PC-3 (cell line): ENCODE measurements at regions not wholly inside any gene's neighbourhood (a gene's known extent, or its start where the extent isn't known, plus 50 kb on each side); places are given as distances from the start of the nearest gene placed in this dataset.
"Not testable (repeated sequence)": the region's sequence is repeated elsewhere in the genome, so short reads cannot be mapped to it uniquely, and the experiment has no call there.

Experiments used
- ATAC-seq: fragments of 200-7000 bp; cut with Tn5 transposase; 2 replicates; pipeline ENCODE4 v1.9.1; 2020; ENCODE audit warnings: mild to moderate bottlenecking, moderate library complexity
- BruUV-seq: library from RNA; stranded (reverse); fragments of 400-500 nt; replicated peaks from 2 replicates; lab custom pipeline; 2021; lab: Mats Ljungman, UMichigan
- CTCF ChIA-PET: fragments of 300-600 bp; sonication (Branson Sonifier 250); formaldehyde crosslinking; loops from one replicate; lab custom pipeline; 2022; ENCODE audit warnings: antibody characterized with exemption; lab: Charles Lee
- POLR2A ChIA-PET: fragments of 300-600 bp; sonication (Branson Sonifier 250); formaldehyde crosslinking; loops from one replicate; lab custom pipeline; 2022; ENCODE audit warnings: antibody characterized with exemption; ENCODE audit not compliant: unreplicated experiment; lab: Charles Lee
- DNase-seq: peaks from one replicate; pipeline ENCODE4 v3.0.0-alpha.2; 2015
- H2AFZ ChIP-seq: fragments of 300-600 bp; sonication (generic); 2 replicates; pipeline ENCODE4 v1.6.0; 2016; ENCODE audit warnings: antibody characterized with exemption, low read length
- H3F3A ChIP-seq: fragments of 300-600 bp; sonication (generic); one replicate; pipeline ENCODE4 v1.6.0; 2017; ENCODE audit warnings: antibody characterized with exemption, low read length, control low read depth, mild to moderate bottlenecking; ENCODE audit not compliant: unreplicated experiment
- H3K27ac ChIP-seq: fragments of 300-600 bp; sonication (generic); 2 replicates; pipeline ENCODE4 v1.5.1; 2016; ENCODE audit warnings: mild to moderate bottlenecking, low read length
- H3K27me3 ChIP-seq: fragments of 300-600 bp; sonication (generic); 2 replicates; pipeline ENCODE4 v1.6.1; 2016; ENCODE audit warnings: low read length, mixed read lengths
- H3K36me3 ChIP-seq: fragments of 300-600 bp; sonication (generic); 2 replicates; pipeline ENCODE4 v1.6.1; 2016; ENCODE audit warnings: low read depth, mixed run types, low read length, mixed read lengths
- H3K4me1 ChIP-seq: fragments of 300-600 bp; sonication (generic); 2 replicates; pipeline ENCODE4 v1.5.1; 2016; ENCODE audit warnings: low read length; ENCODE audit not compliant: insufficient read depth
- H3K4me2 ChIP-seq: fragments of 300-600 bp; sonication (generic); 2 replicates; pipeline ENCODE4 v1.6.0; 2016; ENCODE audit warnings: low read length
- H3K4me3 ChIP-seq: fragments of 300-600 bp; sonication (generic); 2 replicates; pipeline ENCODE4 v1.5.1; 2016; ENCODE audit warnings: mild to moderate bottlenecking, low read length, mixed read lengths
- H3K79me2 ChIP-seq: fragments of 300-600 bp; sonication (generic); 2 replicates; pipeline ENCODE4 v1.6.1; 2017; ENCODE audit warnings: low read length, mixed read lengths
- H3K9ac ChIP-seq: fragments of 300-600 bp; sonication (generic); 2 replicates; pipeline ENCODE4 v1.6.0; 2016; ENCODE audit warnings: mild to moderate bottlenecking, low read length
- H3K9me2 ChIP-seq: fragments of 300-600 bp; sonication (generic); replicated peaks from 2 replicates; pipeline ENCODE4 v1.6.1; 2016; ENCODE audit warnings: mixed run types, low read length, mixed read lengths
- H3K9me3 ChIP-seq: fragments of 300-600 bp; sonication (generic); 2 replicates; pipeline ENCODE4 v1.6.1; 2016; ENCODE audit warnings: low read length, mixed read lengths
- H4K20me1 ChIP-seq: fragments of 300-600 bp; sonication (generic); 2 replicates; pipeline ENCODE4 v1.6.1; 2016; ENCODE audit warnings: low read length, mixed read lengths
- EZH2 ChIP-seq: fragments of 300-600 bp; sonication (generic); IDR thresholded peaks from one replicate; pipeline ENCODE4 v1.6.1; 2017; ENCODE audit warnings: antibody characterized with exemption, mild to moderate bottlenecking, low read length; ENCODE audit not compliant: unreplicated experiment
- EZH2phosphoT487 ChIP-seq: fragments of 300-600 bp; sonication (generic); IDR thresholded peaks from 2 replicates; pipeline ENCODE4 v1.6.1; 2018; ENCODE audit warnings: mild to moderate bottlenecking, antibody characterized with exemption, low read length, borderline replicate concordance
- intact Hi-C: fragments of 100-400 bp; cut with micrococcal nuclease; formaldehyde crosslinking; loops from 2 replicates; pipeline ENCODE4 v1.9.0; 2023
- TF ChIP-seq, protein P1 (sequence below): fragments of 300-600 bp; sonication (generic); conservative IDR thresholded peaks from 2 replicates; pipeline ENCODE4 v1.5.1; 2017; ENCODE audit warnings: antibody characterized with exemption, low read depth, mild to moderate bottlenecking, low read length

DNA sequence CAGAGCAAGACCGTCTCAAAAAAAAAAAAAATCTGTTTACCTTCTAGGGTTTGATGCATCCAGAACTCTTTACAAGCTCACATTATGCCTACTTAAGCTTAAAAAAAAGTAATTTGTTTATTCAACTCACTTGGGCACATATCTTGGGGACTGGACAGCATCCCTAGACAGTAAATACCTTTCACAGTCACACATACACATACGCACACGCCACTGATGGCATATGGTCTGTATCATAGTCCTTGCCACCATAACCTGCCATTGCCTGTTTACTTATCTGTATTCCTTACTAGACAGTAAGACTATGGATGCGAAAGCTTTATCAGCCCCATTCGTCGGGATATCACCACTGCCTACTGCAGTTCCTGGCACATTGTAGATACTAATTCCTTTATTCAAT, 446.3 kb upstream of the RGS18 start:
- CTCF ChIA-PET: no interaction called here
- DNase-seq (no peak), ATAC-seq (no peak)
- Histone ChIP-seq H3K79me2 (no peaks in the 10 kb centered on the region), H3F3A (no peaks in the 10 kb centered on the region), H4K20me1 (no peaks in the 10 kb centered on the region), H3K4me2 (no peak overlapping the region), H3K4me1 (0 out of 2 replicates have a peak, but pooled peaks cover 4% of the 10 kb centered on the region), H3K27me3 (no peaks in the 10 kb centered on the region), H3K9me2 (no peaks in the 10 kb centered on the region), H3K9ac (no peak overlapping the region), H3K4me3 (no peak overlapping the region), H3K27ac (no peak overlapping the region), H3K36me3 (no peaks in the 10 kb centered on the region), H2AFZ (no peak overlapping the region), H3K9me3 (no peaks in the 10 kb centered on the region)
- no TSS peak for BruUV-seq
- intact Hi-C loops: no loop called here
- TF ChIP-seq, protein P1, sequence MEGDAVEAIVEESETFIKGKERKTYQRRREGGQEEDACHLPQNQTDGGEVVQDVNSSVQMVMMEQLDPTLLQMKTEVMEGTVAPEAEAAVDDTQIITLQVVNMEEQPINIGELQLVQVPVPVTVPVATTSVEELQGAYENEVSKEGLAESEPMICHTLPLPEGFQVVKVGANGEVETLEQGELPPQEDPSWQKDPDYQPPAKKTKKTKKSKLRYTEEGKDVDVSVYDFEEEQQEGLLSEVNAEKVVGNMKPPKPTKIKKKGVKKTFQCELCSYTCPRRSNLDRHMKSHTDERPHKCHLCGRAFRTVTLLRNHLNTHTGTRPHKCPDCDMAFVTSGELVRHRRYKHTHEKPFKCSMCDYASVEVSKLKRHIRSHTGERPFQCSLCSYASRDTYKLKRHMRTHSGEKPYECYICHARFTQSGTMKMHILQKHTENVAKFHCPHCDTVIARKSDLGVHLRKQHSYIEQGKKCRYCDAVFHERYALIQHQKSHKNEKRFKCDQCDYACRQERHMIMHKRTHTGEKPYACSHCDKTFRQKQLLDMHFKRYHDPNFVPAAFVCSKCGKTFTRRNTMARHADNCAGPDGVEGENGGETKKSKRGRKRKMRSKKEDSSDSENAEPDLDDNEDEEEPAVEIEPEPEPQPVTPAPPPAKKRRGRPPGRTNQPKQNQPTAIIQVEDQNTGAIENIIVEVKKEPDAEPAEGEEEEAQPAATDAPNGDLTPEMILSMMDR: no peak
- TF ChIP-seq EZH2phosphoT487: no peak
- no peak for TF ChIP-seq EZH2
- POLR2A ChIA-PET: no interaction called here

DNA sequence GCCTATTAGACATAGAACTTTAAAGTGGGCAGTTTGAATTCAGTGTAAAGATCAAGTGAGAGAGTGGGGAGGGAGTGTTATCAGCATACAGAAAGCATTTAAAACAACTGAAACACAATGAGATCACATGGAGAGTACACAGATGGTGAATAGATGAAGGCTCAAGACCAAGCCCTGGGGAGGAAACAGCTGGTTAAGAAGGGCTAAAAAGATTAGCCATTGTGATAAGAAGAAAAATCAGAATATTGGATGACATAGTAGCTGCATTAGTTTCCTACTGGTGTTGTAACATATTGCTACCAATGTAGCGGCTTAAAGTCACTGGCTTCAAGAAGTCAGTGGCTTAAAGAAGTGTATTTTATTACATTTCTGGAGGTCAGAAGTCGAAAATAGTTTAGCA, 443.4 kb upstream of the RGS18 start:
- intact Hi-C loops: no loop called here
- Histone ChIP-seq H3K9me3 (no peaks in the 10 kb centered on the region), H3K27me3 (no peaks in the 10 kb centered on the region), H3K4me2 (no peak overlapping the region), H3F3A (no peaks in the 10 kb centered on the region), H2AFZ (no peak overlapping the region), H3K36me3 (no peaks in the 10 kb centered on the region), H3K9ac (no peak overlapping the region), H3K4me3 (no peak overlapping the region), H4K20me1 (no peaks in the 10 kb centered on the region), H3K9me2 (no peaks in the 10 kb centered on the region), H3K4me1 (no peaks in the 10 kb centered on the region), H3K27ac (no peak overlapping the region), H3K79me2 (no peaks in the 10 kb centered on the region)
- ATAC-seq (no peak), DNase-seq (no peak)
- CTCF ChIA-PET: no interaction called here
- BruUV-seq: no TSS peak
- TF ChIP-seq EZH2phosphoT487 (no peak), EZH2 (no peak)
- TF ChIP-seq, protein P1: no peak
- POLR2A ChIA-PET: no interaction called here

DNA sequence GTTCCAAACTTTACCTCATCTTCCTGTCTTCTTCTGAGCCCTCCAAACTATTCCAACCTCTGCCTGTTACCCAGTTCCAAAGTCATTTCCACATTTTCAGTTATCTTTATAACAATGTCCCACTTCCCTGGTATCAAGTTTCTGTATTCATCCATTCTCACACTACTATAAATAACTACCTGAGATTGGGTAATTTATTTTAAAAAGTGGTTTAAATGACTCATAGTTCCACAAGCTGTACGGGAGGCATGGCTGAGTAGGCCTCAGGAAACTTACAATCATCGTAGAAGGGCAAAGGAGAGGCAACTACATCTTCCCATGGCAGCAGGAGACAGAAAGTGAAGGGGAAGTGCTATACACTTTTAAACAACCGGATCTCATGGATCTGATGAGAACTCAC, 428.5 kb upstream of the RGS18 start:
- BruUV-seq: no TSS peak
- Histone ChIP-seq H3K9ac (no peak overlapping the region), H3K4me2 (no peak overlapping the region), H3K9me2 (no peaks in the 10 kb centered on the region), H2AFZ (no peak overlapping the region), H3K4me1 (no peaks in the 10 kb centered on the region), H3F3A (no peaks in the 10 kb centered on the region), H3K79me2 (no peaks in the 10 kb centered on the region), H3K4me3 (no peak overlapping the region), H3K27ac (no peak overlapping the region), H4K20me1 (no peaks in the 10 kb centered on the region), H3K36me3 (no peaks in the 10 kb centered on the region), H3K27me3 (no peaks in the 10 kb centered on the region), H3K9me3 (no peaks in the 10 kb centered on the region)
- intact Hi-C loops: no loop called here
- TF ChIP-seq EZH2phosphoT487 (no peak), EZH2 (no peak)
- TF ChIP-seq, protein P1: no peak
- CTCF ChIA-PET: no interaction called here
- POLR2A ChIA-PET: no interaction called here
- ATAC-seq (no peak), DNase-seq (no peak)

DNA sequence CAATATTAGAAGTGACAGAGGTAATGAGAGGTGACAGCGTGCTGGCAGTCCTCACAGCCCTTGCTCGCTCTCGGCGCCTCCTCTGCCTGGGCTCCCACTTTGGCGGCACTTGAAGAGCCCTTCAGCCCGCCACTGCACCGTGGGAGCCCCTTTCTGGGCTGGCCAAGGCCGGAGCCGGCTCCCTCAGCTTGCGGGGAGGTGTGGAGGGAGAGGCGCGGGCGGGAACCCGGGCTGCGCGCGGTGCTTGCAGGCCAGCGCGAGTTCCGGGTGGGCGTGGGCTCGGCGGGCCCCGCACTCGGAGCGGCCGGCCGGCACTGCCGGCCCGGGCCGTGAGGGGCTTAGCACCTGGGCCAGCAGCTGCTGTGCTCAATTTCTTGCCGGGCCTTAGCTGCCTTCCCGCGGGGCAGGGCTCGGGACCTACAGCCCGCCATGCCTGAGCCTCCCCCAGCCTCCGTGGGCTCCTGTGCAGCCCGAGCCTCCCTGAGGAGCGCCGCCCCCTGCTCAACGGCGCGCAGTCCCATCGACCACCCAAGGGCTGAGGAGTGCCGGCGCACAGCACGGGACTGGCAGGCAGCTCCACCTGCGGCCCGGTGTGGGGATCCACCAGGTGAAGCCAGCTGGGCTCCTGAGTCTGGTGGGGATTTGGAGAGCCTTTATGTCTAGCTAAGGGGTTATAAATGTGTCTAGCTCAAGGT, 426.5 kb upstream of the RGS18 start:
- H3K27ac ChIP-seq, H3K27me3 ChIP-seq, intact Hi-C loops, H3K9ac ChIP-seq, H2AFZ ChIP-seq, BruUV-seq, POLR2A ChIA-PET, DNase-seq, H3K4me1 ChIP-seq, H4K20me1 ChIP-seq, H3K9me3 ChIP-seq, H3K79me2 ChIP-seq, H3K4me3 ChIP-seq, CTCF ChIA-PET, H3K36me3 ChIP-seq, H3F3A ChIP-seq, ATAC-seq, H3K4me2 ChIP-seq, H3K9me2 ChIP-seq: not testable (repeated sequence)
